ENCODE measurements at regions not wholly inside any gene's neighbourhood (a gene's known extent, or its start where the extent isn't known, plus 50 kb on each side); places are given as distances from the start of the nearest gene placed in this dataset.

DNA sequence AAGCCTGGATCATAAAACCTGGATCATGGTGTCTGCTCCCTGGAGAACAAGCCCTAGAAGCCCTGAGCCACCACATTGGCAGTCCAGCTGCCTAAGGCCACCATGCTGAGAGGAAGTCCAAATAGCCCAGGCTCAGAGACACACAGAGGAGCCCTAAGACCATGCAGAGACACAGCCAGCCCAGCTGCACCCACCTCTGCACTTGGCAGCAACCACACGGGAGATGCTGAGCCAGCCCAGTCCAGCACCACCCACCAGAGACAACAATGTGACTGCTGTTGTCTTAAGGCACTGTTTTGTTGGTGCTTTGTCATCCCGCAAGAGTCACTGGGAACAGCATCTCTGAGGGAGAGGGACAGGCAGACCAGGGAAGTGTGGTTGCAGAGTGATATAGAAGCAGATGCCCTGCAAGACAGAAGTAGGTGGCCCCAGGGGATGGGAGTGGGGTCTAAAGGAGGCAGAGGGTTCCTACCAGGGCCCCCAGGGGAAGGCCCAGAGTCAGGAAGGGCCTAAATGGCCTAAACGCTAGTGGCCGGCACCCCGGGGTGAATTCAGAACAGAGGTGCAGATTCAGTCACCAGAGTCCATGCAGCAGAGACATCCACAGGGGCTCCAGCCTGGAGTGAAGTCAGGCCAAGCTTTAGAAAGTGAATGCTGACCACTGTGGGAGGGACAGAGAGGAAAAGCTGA, 105.4 kb upstream of the PRR20G start:
- Histone ChIP-seq H3K4me3 (no peak overlapping the region), H3K4me1 (replicated peaks in 1 of 2) (peaks cover 30% of the 10 kb centered on the region in 2 donors), H3K27ac (peak overlapping the region; percentile 34 to 83)
- ATAC-seq (replicated peaks in 6 of 8) = no peak
- in situ Hi-C loops (cut with MboI; ENCODE audit: low pct_unique_long_range_greater_than_20kb in 2 of 9, low sequenced_read_pairs in 9 of 9, unreplicated experiment in 9 of 9) = no loop called here
- WGBS, 10 experiments = 0 to 96% (median 81%) methylated on average over 1 to 4 of the region's 5 CpGs; no CpG with 5 or more reads in 4 of the 10 experiments

DNA sequence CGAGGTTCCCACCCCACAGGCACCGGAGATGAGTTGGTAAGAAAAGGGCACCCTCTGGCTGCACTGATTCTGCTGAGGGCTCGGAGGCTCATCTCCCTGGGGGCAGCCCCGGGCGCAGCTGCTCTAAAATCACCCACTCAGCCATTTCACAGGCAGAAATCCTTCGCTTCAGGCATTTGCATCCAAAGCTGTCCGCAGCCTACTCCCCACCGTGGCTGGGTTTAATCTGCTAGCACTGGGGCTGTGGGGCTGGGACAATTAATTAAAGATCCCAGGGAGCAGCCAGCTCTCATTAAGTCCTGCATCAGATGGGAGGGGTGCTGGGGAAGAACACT, 104.3 kb upstream of the PRR20G start:
- H3K4me3 ChIP-seq = no peak overlapping the region
- in situ Hi-C loops (cut with MboI; ENCODE audit: low pct_unique_long_range_greater_than_20kb in 2 of 9, low sequenced_read_pairs in 9 of 9, unreplicated experiment in 9 of 9) = no loop called here
- 39 to 61% methylated on average over 5 to 6 of the region's 8 CpGs; no CpG with 5 or more reads in 8 of the 10 experiments for WGBS, 10 experiments
- ATAC-seq (replicated peaks in 6 of 8) = peak in 5 of 8 experiments; percentile 58 to 87 (median 80)
- H3K4me1 ChIP-seq (replicated peaks in 1 of 2) = peaks cover 30 to 34% of the 10 kb centered on the region in 2 donors
- H3K27ac ChIP-seq = peak overlapping the region; percentile 78 to 83

DNA sequence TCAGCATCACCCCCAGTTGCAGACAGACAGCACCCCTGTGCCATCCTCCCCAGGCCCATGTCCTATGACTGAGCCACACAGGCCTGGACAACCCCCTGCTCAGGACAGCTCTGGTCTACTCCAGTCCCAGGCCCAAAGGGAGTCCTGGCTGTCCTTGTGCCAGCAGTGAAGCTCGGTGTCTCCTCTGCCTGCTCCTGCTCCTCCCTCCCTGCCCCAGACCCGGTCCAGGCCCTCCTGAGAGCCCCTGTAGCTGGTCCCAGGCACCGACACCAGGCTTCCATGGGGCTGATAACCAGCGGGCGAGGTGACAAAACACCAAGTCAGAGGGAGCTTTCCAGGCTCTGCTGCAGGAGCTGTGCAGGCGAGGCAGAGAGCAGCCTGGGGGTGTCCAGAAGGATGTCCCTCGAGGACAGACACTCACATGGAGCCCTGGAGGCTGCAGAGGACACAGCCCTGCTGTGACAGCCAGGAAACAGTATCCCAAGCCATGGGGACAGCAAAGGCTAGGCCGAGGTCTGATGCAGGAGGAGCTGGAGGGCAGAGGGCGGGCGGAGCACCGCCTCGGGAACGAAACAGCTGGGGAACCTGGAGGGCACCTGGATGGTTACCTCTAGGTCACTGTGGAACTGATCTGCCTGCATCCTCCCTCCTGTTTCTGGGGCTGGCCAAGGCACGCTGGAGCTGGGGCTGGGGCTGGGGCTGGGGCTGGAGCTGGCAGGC, 103.8 kb upstream of the PRR20G start:
- in situ Hi-C loops (cut with MboI; ENCODE audit: low pct_unique_long_range_greater_than_20kb in 2 of 9, low sequenced_read_pairs in 9 of 9, unreplicated experiment in 9 of 9) = no loop called here
- peak in 4 of 8 experiments; percentile 18 to 40 (median 25) for ATAC-seq (replicated peaks in 6 of 8)

GRCh38 chr3:127390365-127391025, 102.6 kb upstream of the PRR20G start:
- no peak for ATAC-seq (replicated peaks in 6 of 8)
- 20 to 96% (median 80%) methylated on average over 1 to 4 of the region's 15 CpGs; no CpG with 5 or more reads in 7 of the 10 experiments for WGBS, 10 experiments

More for the DNA sequence above, 103.8 kb upstream of the PRR20G start:
- Histone ChIP-seq H3K4me1 (replicated peaks in 1 of 2) (peaks cover 30 to 35% of the 10 kb centered on the region in 2 donors), H3K27ac (peak overlapping the region; percentile 78 to 83), H3K4me3 (no peak overlapping the region)
- 20 to 100% (median 90%) methylated on average over 1 to 7 of the region's 14 CpGs; no CpG with 5 or more reads in 6 of the 10 experiments for WGBS, 10 experiments

GRCh38 chr3:127389913-127390312, 102.1 kb upstream of the PRR20G start:
- in situ Hi-C loops (cut with MboI; ENCODE audit: low pct_unique_long_range_greater_than_20kb in 2 of 9, low sequenced_read_pairs in 9 of 9, unreplicated experiment in 9 of 9) = no loop called here
- ATAC-seq (replicated peaks in 6 of 8) = no peak
- peaks cover 30 to 31% of the 10 kb centered on the region in 2 donors for H3K4me1 ChIP-seq (replicated peaks in 1 of 2)
- no peak overlapping the region for H3K27ac ChIP-seq
- H3K4me3 ChIP-seq = no peak overlapping the region
- 43 to 80% methylated on average over 2 of the region's 2 CpGs; no CpG with 5 or more reads in 8 of the 10 experiments for WGBS, 10 experiments

More at GRCh38 chr3:127390365-127391025, 102.6 kb upstream of the PRR20G start:
- peaks cover 30 to 32% of the 10 kb centered on the region in 2 donors for H3K4me1 ChIP-seq (replicated peaks in 1 of 2)
- in situ Hi-C loops (cut with MboI; ENCODE audit: low pct_unique_long_range_greater_than_20kb in 2 of 9, low sequenced_read_pairs in 9 of 9, unreplicated experiment in 9 of 9) = no loop called here
- no peak overlapping the region for H3K4me3 ChIP-seq
- H3K27ac ChIP-seq = peak overlapping the region; percentile 17 to 83

- in situ Hi-C loops (cut with MboI; ENCODE audit: low pct_unique_long_range_greater_than_20kb in 2 of 9, low sequenced_read_pairs in 9 of 9, unreplicated experiment in 9 of 9) = no loop called here
- H3K4me3 ChIP-seq = no peak overlapping the region
- H3K4me1 ChIP-seq (replicated peaks in 1 of 2) = peaks cover 30% of the 10 kb centered on the region in 2 donors
- 20 to 100% (median 78%) methylated on average over 1 to 7 of the region's 10 CpGs; no CpG with 5 or more reads in 3 of the 10 experiments for WGBS, 10 experiments
- H3K27ac ChIP-seq = no peak overlapping the region
- ATAC-seq (replicated peaks in 6 of 8) = no peak
Measured at GRCh38 chr3:127389420-127389819, 101.6 kb upstream of the PRR20G start.

- H3K27ac ChIP-seq = no peak overlapping the region
- no peak overlapping the region for H3K4me3 ChIP-seq
- in situ Hi-C loops (cut with MboI; ENCODE audit: low pct_unique_long_range_greater_than_20kb in 2 of 9, low sequenced_read_pairs in 9 of 9, unreplicated experiment in 9 of 9) = no loop called here
- peak in 2 of 8 experiments; percentile 56 to 81 for ATAC-seq (replicated peaks in 6 of 8)
- peaks cover 30% of the 10 kb centered on the region in 2 donors for H3K4me1 ChIP-seq (replicated peaks in 1 of 2)
- 46 to 100% (median 80%) methylated on average over 1 to 6 of the region's 9 CpGs; no CpG with 5 or more reads in 4 of the 10 experiments for WGBS, 10 experiments
Measured at GRCh38 chr3:127388427-127388826, 100.6 kb upstream of the PRR20G start.

GRCh38 chr3:127387556-127388153, 99.8 kb upstream of the PRR20G start:
- in situ Hi-C loops (cut with MboI; ENCODE audit: low pct_unique_long_range_greater_than_20kb in 2 of 9, low sequenced_read_pairs in 9 of 9, unreplicated experiment in 9 of 9) = no loop called here
- WGBS, 10 experiments = 83% methylated on average over 1 of the region's 8 CpGs; no CpG with 5 or more reads in 9 of the 10 experiments
- ATAC-seq (replicated peaks in 6 of 8) = no peak

GRCh38 chr3:127387119-127387518, 99.3 kb upstream of the PRR20G start:
- WGBS, 10 experiments = no CpG with 5 or more reads among the region's 8 CpGs
- no peak overlapping the region for H3K4me3 ChIP-seq
- in situ Hi-C loops (cut with MboI; ENCODE audit: low pct_unique_long_range_greater_than_20kb in 2 of 9, low sequenced_read_pairs in 9 of 9, unreplicated experiment in 9 of 9) = no loop called here
- H3K27ac ChIP-seq = no peak overlapping the region
- ATAC-seq (replicated peaks in 6 of 8) = no peak
- H3K4me1 ChIP-seq (replicated peaks in 1 of 2) = peaks cover 17 to 20% of the 10 kb centered on the region in 2 donors

More at GRCh38 chr3:127387556-127388153, 99.8 kb upstream of the PRR20G start:
- peaks cover 22 to 25% of the 10 kb centered on the region in 2 donors for H3K4me1 ChIP-seq (replicated peaks in 1 of 2)
- H3K27ac ChIP-seq = no peak overlapping the region
- no peak overlapping the region for H3K4me3 ChIP-seq

- ATAC-seq (replicated peaks in 6 of 8) = no peak
- H3K4me1 ChIP-seq (replicated peaks in 1 of 2) = peaks cover 11 to 14% of the 10 kb centered on the region in 2 donors
- 86 to 98% (median 92%) methylated on average over 1 to 8 of the region's 9 CpGs; no CpG with 5 or more reads in 4 of the 10 experiments for WGBS, 10 experiments
- no peak overlapping the region for H3K4me3 ChIP-seq
- H3K27ac ChIP-seq = no peak overlapping the region
- in situ Hi-C loops (cut with MboI; ENCODE audit: low pct_unique_long_range_greater_than_20kb in 2 of 9, low sequenced_read_pairs in 9 of 9, unreplicated experiment in 9 of 9) = no loop called here
Measured at GRCh38 chr3:127386490-127386889, 98.6 kb upstream of the PRR20G start.

- in situ Hi-C loops (cut with MboI; ENCODE audit: low pct_unique_long_range_greater_than_20kb in 2 of 9, low sequenced_read_pairs in 9 of 9, unreplicated experiment in 9 of 9) = no loop called here
- ATAC-seq (replicated peaks in 6 of 8) = no peak
- WGBS, 10 experiments = 68 to 100% (median 86%) methylated on average over 1 to 4 of the region's 5 CpGs; no CpG with 5 or more reads in 7 of the 10 experiments
- Histone ChIP-seq H3K27ac (no peak overlapping the region), H3K4me1 (replicated peaks in 1 of 2) (peaks cover under 1 to 9% of the 10 kb centered on the region in 2 donors), H3K4me3 (no peak overlapping the region)
Measured at GRCh38 chr3:127385540-127385870, 97.7 kb upstream of the PRR20G start.

DNA sequence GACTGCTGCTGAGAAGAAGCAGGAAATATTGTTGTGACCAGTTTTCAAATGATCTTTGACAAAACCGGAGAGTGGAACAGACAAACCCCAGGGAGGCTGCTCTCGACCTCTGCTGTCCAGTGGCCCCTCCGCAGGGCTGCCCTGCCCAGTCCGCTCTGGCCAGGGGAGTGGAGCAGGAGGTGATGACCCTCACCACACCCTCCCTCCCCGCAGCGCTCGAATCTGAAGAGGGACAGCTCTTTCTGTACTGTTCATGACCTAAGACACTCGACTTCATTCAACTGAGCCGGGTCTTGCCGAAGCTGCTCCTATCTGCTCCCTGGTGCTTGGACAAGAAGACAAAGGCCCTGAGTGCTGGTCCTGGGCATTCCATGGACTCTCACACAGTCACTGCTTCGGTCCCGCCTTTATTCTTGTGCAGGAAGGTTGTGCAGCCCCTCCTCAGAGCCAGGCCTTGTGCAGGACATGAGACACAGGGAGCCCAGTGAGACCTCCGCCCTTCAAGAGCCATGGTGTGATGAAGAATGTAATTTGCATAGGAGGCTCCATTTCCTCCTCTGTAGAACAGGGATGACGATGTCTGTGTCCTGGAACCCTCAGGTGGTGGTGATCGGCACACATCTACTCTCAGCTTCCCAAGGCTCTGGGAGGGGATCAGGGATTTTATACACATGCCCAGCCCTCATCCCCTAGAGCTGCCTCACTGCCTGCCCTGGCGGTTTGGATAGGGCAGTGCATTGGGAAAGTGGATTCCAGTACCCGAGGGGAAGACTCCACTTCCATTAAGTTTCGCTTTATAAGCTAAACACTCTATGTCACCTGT, 97.1 kb upstream of the PRR20G start:
- in situ Hi-C loops (cut with MboI; ENCODE audit: low pct_unique_long_range_greater_than_20kb in 2 of 9, low sequenced_read_pairs in 9 of 9, unreplicated experiment in 9 of 9) = no loop called here
- 23 to 100% (median 80%) methylated on average over 1 to 12 of the region's 18 CpGs; no CpG with 5 or more reads in 1 of the 10 experiments for WGBS, 10 experiments
- Histone ChIP-seq H3K27ac (no peak overlapping the region), H3K4me1 (replicated peaks in 1 of 2) (peaks cover 0 to 9% of the 10 kb centered on the region in 2 donors), H3K4me3 (no peak overlapping the region)
- ATAC-seq (replicated peaks in 6 of 8) = peak in 2 of 8 experiments; percentile 9 to 59
